Body of pancreas (tissue), 4 donors: ENCODE measurements at regions not wholly inside any gene's neighbourhood (a gene's known extent, or its start where the extent isn't known, plus 50 kb on each side); places are given as distances from the start of the nearest gene placed in this dataset.
A peak's percentile ranks its signal among the peaks of the same experiment; 100 is the strongest.
"Not testable (repeated sequence)": the region's sequence is repeated elsewhere in the genome, so short reads cannot be mapped to it uniquely, and the experiment has no call there.

ENCODE experiments used
- ATAC-seq: fragments of 150-250 bp; one replicate; pipeline ENCODE4 v1.9.1; 2016
- DNase-seq, 4 donors: peaks; one replicate each; pipeline ENCODE4 v3.0.0-alpha.2; 2019
- H3K27ac ChIP-seq, 4 donors: fragments of 200-600 bp; sonication (generic); 1 replicate in 3 of 4; 2 replicates in 1 of 4; pipeline versions ENCODE4 v1.5.1 to v1.6.1; 2016 to 2019; ENCODE audit warnings: mild to moderate bottlenecking in 1 of 4, mixed read lengths in 1 of 4, moderate library complexity in 1 of 4
- H3K27me3 ChIP-seq, 2 donors: fragments of 200-600 bp; sonication (generic); one replicate each; pipeline ENCODE4 v1.6.0; 2016; ENCODE audit warnings: mild to moderate bottlenecking in 1 of 2
- H3K36me3 ChIP-seq, 2 donors: fragments of 200-600 bp; sonication (generic); replicated peaks in 1 of 2; 2 replicates each; pipeline ENCODE4 v1.5.1; 2016; ENCODE audit warnings: low read depth in 2 of 2; ENCODE audit not compliant: insufficient read depth in 1 of 2
- H3K4me1 ChIP-seq: fragments of 200-600 bp; sonication (generic); one replicate; pipeline ENCODE4 v1.6.0; 2016
- H3K4me3 ChIP-seq, 2 donors: fragments of 200-600 bp; sonication (generic); 1 replicate in 1 of 2; 2 replicates in 1 of 2; pipeline ENCODE4 v1.5.1; 2016 to 2019
- H3K9me3 ChIP-seq, 3 donors: fragments of 200-600 bp; sonication (generic); 1 replicate in 2 of 3; 2 replicates in 1 of 3; pipeline ENCODE4 v1.5.1; 2016
- CTCF ChIP-seq, 7 experiments: fragments of 450-650 bp in 4 of 7; fragments of 200-600 bp in 3 of 7; sonication (generic) in 3 of 7; IDR thresholded peaks; one replicate each; pipeline ENCODE4 v1.5.1; 2016 to 2019; ENCODE audit warnings: antibody characterized with exemption in 7 of 7
- POLR2A ChIP-seq, 3 donors: fragments of 450-650 bp; IDR thresholded peaks; one replicate each; pipeline ENCODE4 v1.6.1; 2016; ENCODE audit warnings: antibody characterized with exemption in 3 of 3, mild to moderate bottlenecking in 2 of 3
- WGBS, 2 donors: methylation state at CpG; one replicate each; pipeline ENCODE4 v1.1.5; 2017; 5-methylcytosine and 5-hydroxymethylcytosine counted together
- intact Hi-C: fragments of 100-400 bp; cut with DNase I; formaldehyde crosslinking; loops from one replicate; pipeline ENCODE4 v1.15.1; 2023

GRCh38 chr3:72161881-72162595, 377.1 kb upstream of the PROK2 start:
- no peak overlapping the region for H3K27ac ChIP-seq
- H3K9me3 ChIP-seq = no peaks in the 10 kb centered on the region
- no peaks in the 10 kb centered on the region for H3K4me1 ChIP-seq
- ATAC-seq (no peak), DNase-seq (peak in 2 of 4 donors; percentile 20 to 36)
- no peak overlapping the region for H3K4me3 ChIP-seq
- 69 to 75% methylated on average over 13 of the region's 13 CpGs for WGBS, 2 donors
- H3K27me3 ChIP-seq = no peaks in the 10 kb centered on the region
- no peaks in the 10 kb centered on the region for H3K36me3 ChIP-seq
- TF ChIP-seq POLR2A (IDR thresholded peaks at IDR 0.05) (no peak), CTCF (IDR thresholded peaks at IDR 0.05) (no peak)
- intact Hi-C loops = no loop called here

DNA sequence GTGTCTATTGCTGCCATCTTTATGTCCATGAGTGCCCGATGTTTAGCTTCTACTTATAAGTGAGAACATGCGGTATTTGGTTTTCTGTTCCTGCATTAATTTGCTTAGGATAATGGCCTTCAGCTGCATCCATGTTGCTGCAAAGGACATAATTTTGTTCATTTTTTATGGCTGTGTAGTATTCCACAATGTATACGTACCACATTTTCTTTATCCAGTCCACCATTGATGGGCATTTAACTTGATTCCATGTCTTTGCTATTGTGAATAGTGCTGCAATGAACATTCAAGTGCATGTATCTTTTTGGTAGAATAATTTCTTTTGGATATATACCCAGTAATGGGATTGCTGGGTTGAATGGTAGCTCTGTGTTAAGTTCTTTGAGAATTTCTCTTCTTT, 376.3 kb upstream of the PROK2 start:
- H3K36me3 ChIP-seq, H3K9me3 ChIP-seq, H3K27ac ChIP-seq, intact Hi-C loops, DNase-seq, H3K27me3 ChIP-seq, H3K4me1 ChIP-seq, ATAC-seq, H3K4me3 ChIP-seq: not testable (repeated sequence)
- WGBS, 2 donors = 96 to 98% methylated on average over 3 of the region's 3 CpGs

DNA sequence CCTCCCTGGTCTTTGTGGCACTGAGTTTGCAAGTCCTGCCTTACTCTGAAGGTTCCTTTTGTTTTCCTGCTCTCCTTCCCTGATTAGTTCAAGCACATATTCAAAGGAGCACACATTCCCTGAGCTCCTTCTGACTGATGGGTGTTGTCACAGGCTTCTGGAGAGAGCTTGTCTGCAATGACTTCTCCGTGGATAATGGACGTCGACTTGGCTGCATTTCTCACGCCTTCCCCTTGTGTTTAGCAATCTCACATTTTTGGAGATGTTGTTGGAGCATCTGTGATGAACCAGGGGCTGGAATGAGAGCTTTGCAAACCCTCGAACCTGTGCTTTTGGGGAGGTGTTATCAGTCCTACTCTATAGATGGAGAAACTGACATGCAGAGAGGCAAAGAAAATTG, 375.4 kb upstream of the PROK2 start:
- Histone ChIP-seq H3K36me3 (no peaks in the 10 kb centered on the region), H3K27me3 (no peaks in the 10 kb centered on the region), H3K9me3 (no peaks in the 10 kb centered on the region), H3K4me1 (peaks cover 6% of the 10 kb centered on the region), H3K4me3 (no peak overlapping the region), H3K27ac (no peak overlapping the region)
- no peak for ATAC-seq
- no peak for DNase-seq
- no peak for TF ChIP-seq CTCF (IDR thresholded peaks at IDR 0.05)
- TF ChIP-seq POLR2A (IDR thresholded peaks at IDR 0.05) = no peak
- intact Hi-C loops = no loop called here
- WGBS, 2 donors = 76 to 83% methylated on average over 5 of the region's 5 CpGs

DNA sequence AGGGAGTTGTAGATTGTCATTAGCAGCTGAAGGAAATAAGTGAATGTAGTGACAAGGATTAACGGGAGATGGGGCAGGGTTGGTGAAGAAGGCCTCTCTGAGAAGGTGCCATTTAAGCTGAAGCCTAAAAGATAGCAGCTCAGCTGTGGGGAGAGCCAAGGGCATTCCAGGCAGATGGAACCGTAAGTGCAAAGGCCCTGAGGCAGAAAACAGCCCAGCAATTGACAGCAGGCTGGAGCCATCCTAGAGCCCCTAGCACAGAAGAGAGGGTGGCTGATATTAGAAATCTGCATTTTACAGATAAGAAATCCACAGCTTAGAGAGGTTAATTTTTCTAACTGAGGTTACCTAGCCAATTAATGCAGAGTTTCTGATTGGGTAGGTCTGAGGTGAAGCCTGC, 374.5 kb upstream of the PROK2 start:
- no peaks in the 10 kb centered on the region for H3K27me3 ChIP-seq
- H3K27ac ChIP-seq = no peak overlapping the region
- no peaks in the 10 kb centered on the region for H3K9me3 ChIP-seq
- intact Hi-C loops = no loop called here
- no peaks in the 10 kb centered on the region for H3K36me3 ChIP-seq
- peaks cover 8% of the 10 kb centered on the region for H3K4me1 ChIP-seq
- TF ChIP-seq POLR2A (IDR thresholded peaks at IDR 0.05) (no peak), CTCF (IDR thresholded peaks at IDR 0.05) (no peak)
- ATAC-seq = no peak
- no peak for DNase-seq
- H3K4me3 ChIP-seq = no peak overlapping the region
- 95 to 98% methylated on average over 2 of the region's 2 CpGs for WGBS, 2 donors

DNA sequence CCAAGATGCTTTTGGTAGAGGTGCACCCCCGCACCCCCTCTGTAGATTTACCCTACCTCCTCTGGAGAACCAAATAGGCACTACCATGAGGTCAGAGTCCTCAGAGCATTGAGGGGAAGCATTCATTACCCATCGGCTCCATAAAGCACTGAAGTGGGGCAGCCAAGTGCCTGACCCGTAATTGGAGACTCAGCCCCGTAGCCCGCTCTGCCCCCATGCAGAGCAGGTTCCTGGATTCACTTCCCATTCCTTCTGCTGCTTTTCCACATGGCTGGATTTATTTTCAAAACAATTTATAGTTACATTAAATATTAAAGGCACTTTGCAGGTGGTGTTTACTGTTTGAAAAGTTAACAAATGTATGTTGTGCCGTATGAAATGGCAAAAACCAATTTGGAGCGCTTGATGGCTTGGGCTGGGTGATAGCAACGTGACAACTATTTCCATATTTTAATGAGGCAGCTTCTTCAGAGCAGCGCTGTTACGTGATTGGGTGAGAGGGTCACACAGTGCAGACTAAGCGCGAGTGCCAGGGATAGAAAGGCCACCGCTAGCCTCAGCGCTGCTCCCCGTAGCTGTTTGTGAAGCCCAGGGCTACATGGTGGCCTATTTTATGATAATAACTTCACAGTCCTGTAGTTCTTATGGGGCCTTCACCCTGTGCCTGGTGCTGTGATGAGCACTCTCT, 373.8 kb upstream of the PROK2 start:
- no peak overlapping the region for H3K4me3 ChIP-seq
- no peaks in the 10 kb centered on the region for H3K36me3 ChIP-seq
- no peak for ATAC-seq
- intact Hi-C loops = no loop called here
- TF ChIP-seq POLR2A (IDR thresholded peaks at IDR 0.05) = no peak
- no peak for TF ChIP-seq CTCF (IDR thresholded peaks at IDR 0.05)
- no peak for DNase-seq
- no peak overlapping the region for H3K27ac ChIP-seq
- H3K4me1 ChIP-seq = peaks cover 8% of the 10 kb centered on the region
- no peaks in the 10 kb centered on the region for H3K27me3 ChIP-seq
- 93% methylated on average over 15 of the region's 15 CpGs for WGBS, 2 donors
- H3K9me3 ChIP-seq = no peaks in the 10 kb centered on the region
